Stimulated activated CD4-positive, alpha-beta T cell treated with anti-CD3 and anti-CD28 coated beads, TNF-alpha, amount 100 ng/mL, for 24 hours (primary cell): ENCODE measurements at regions not wholly inside any gene's neighbourhood (a gene's known extent, or its start where the extent isn't known, plus 50 kb on each side); places are given as distances from the start of the nearest gene placed in this dataset.

ENCODE experiments used
- DNase-seq, 3 experiments: peaks; one replicate each; pipeline ENCODE4 v3.0.0-alpha.2; 2020; ENCODE audit warnings: low read depth in 3 of 3

GRCh38 chr4:24244663-24245490 is 339.5 kb downstream of the DHX15 start:
- no peak for DNase-seq

- no peak for DNase-seq
Observed at GRCh38 chr4:24243641-24244040, 340.7 kb downstream of the DHX15 start.

DNA sequence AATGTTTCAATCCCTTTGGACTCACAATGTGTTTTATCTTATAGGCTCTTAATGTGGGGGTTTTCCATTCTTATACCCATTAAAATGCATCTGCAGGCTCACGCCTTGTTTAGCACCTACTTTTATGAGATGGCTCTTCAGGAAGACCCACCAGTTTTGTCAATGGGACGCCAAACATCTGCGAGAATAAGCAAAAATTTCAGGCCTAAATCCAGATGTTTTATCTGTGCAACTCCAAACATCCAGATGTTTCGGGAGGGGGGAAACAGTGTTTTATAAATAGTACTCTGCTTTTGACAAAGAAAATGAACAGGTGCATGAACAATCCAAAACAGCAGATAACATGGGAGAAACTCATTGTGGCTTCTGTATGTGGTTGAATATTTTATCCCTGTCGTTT is 342.8 kb downstream of the DHX15 start:
- DNase-seq, result no peak

- DNase-seq, result no peak
Observed at GRCh38 chr4:24240655-24241054, 343.7 kb downstream of the DHX15 start.

- DNase-seq, result no peak
Observed at GRCh38 chr4:24237709-24238108, 346.6 kb downstream of the DHX15 start.

GRCh38 chr4:24236532-24236931 is 346.7 kb upstream of the PPARGC1A start:
- DNase-seq, result no peak

- no peak for DNase-seq
Observed at GRCh38 chr4:24236120-24236519, 346.3 kb upstream of the PPARGC1A start.

DNA sequence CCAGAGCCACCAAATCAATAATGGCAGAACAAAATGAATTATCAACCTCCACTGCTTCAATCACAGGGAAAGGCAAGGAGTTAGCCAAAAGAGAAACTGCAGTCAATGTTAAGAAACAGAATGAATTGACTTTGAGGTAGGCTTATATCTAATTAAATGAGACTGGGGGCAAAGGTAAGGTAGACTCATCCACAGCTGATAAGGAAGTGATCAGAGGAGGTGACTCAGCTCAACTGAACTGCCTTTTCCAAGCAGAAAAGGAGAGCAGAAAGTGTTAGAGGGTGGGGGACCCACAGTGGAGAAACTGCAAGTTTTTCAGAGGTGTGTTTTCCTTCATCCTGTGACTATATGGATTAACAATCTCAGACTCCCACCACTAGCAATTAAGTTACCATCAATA is 345.8 kb upstream of the PPARGC1A start:
- no peak for DNase-seq

DNA sequence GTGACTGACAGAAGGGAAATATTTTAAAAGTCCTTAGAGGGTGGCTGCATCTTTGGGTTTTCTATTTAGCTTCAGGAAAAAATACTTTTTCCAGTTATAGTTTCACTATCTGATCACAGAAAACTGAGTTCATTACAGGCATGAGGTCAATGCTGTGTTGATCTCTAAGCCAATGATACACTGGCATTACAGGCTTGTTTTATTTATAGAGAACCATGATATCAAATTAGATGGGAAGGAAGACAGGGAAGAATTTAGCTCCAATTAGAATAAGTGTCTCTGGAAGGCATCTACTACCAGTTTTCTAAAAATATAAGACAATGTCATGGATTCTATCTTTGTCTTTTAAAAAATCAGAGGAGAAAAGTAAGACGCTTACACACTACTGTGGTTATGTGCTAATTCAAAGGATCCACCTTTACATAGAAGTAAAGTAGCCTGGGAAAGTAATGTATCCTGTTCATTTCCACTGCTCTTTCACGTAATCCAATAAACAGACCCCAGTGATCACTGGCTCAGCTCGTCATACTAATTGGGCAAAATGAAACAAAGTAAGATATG is 344.5 kb upstream of the PPARGC1A start:
- no peak for DNase-seq

DNA sequence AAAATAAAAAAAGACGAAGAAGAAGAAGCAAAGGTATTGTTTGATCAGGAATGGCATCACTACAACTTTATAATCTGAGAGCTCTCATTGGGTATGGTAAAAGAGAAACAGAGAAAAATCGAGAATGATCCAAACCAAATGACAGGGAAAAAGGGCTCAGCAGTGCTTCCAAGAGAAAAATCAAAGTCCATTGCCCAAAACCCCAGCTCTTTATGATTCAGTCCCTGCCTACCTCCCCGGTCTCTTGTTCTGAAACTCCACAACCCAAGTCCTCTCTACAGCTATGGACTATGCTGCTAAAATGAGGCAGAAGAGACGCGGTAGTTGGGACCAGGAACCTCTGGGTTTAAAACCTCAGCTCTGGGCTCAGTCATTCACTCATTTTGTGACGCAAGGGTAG is 341.1 kb upstream of the PPARGC1A start:
- no peak for DNase-seq

- no peak for DNase-seq
Observed at GRCh38 chr4:24229978-24230377, 340.1 kb upstream of the PPARGC1A start.

- DNase-seq, result no peak
Observed at GRCh38 chr4:24228692-24229091, 338.8 kb upstream of the PPARGC1A start.

DNA sequence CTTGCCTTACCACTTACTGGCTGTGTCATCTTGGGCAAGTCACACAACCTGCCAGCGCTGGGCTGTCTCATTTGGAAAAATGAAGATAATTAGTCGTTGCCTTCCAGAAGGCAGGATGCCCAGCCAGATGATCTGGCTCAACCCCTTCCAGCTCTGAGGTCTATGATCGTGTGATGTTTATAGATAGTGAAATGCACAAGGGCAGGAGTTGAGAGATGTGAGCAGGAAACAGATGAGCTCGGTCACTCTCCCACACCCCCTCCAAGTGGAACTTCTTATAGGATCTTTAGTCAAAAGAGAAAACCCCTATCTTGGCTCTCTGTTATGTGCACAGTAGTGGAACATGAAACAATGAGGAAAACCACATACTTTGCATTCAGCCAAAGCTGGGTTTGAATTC is 336.8 kb upstream of the PPARGC1A start:
- no peak for DNase-seq

DNA sequence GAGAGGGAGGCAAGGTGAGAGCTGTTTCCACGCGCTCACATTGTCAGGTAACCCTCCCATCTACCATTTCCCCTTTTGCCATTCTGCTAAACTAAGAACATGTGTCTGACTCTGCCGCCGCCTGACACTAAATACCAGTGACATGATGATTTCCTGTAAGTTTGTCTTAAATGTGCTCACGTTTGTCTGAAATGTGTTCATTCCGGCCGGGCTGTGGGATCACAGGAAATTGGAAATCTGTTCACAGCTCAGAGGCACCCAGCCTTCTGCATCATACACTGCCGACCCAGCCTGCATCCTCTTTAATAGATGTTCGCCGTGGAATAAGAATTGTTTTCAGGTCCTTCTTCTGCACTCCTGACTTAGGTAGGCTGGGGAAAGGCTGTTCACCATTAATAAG is 336.2 kb upstream of the PPARGC1A start:
- DNase-seq, result no peak

GRCh38 chr4:24224446-24224845 is 334.6 kb upstream of the PPARGC1A start:
- DNase-seq, result no peak

- no peak for DNase-seq
Observed at GRCh38 chr4:24219209-24219608, 329.4 kb upstream of the PPARGC1A start.

DNA sequence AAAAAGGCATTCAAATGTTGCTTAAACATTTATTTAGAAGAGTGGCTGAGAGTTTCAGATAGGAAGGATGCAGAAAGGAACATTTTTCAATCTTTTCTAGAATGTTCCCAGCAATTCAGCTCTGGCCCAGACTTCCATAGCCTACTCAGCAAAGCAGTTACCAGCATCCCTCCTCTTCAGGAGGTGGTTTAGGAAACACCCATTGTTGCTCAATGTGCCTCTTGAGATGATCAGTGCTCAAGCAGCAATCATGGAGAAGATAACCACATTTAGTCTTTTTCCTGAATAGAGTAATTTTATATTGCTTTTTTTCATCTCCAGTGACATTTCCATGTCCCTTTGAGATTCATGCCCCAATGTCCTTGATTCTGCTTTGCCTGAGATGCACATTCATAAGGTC is 328.7 kb upstream of the PPARGC1A start:
- DNase-seq, result no peak

DNA sequence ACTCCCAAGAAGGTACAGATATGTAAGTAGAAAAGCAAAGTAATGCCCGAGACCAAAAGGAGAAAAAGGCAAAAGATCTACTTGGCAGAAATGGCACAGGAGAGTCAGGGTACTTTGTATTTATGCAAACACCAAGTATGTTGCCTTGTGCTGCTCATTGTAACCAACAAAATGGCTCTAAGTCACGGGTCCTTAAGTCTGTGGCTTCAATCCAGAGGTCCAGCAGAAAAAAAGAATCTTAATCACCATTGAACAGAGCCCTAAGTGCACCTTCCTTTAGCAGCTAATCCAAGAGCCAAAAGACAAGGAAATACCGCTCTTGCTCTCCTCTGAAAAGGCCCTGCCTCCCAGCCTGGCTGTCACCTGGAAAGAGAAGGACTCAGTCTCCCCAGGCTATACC is 324.9 kb upstream of the PPARGC1A start:
- DNase-seq, result no peak

DNA sequence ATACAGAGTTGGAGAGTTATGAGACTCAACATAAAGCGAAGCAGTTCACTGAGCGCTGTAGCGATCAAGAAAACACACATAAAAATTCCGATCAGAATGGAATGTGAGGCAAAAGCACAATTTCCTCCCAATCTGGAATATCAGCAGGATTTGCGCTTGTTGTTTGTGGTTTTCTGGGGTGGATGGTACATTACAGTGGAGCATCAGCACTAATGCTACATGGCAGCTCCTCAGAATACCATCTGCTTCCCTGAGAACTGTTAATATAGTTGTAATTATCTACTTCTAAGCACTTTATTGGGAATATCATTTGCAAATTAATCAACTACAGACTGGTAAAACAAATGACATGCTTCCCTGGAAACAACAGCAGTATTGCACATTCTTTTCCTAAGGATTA is 324.1 kb upstream of the PPARGC1A start:
- no peak for DNase-seq

GRCh38 chr4:24212642-24213041 is 322.8 kb upstream of the PPARGC1A start:
- DNase-seq, result no peak

DNA sequence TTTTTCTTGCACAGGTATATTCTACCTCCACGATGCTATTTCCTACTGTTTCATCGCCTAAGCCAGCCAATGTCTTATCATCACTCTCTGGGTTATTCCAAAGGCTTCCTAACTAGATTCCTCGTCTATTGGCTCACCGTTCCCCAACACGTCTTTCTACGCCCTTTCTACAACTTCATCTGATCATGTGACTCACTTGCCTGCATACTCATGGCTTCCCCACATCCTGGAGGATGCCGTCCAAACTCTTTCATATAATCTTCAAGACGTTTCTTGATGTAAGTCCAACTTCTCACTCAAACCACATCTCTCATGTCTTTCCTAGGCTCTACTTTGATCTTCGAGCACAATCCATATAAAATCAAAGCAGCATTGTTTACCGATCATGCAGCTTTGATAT is 322.0 kb upstream of the PPARGC1A start:
- no peak for DNase-seq

DNA sequence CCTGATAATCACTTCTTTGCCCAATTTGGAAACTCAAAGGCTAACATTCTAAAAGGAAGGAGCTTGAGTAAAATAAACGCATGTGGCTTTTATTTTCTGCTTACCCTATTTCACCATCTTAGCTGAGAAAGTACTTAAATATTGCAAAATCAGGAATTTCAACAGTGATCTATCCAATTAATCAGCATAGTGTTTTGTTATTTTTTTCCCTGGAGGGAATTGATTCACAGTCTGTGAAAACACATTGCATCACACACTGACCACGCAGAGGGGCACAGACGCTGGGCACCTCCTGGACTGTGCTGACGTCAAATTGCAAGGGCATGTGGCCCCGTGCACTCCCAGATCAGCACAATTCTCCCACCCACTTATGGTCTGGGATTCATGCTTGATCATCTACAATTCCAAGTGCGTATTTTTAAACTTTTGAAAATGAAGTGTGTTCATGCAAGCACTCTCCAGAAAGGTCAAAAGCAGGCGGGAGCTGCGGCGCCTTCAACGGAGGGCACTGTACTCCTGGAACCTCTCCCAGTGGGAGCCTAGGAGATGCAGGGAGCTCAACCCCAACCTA is 320.6 kb upstream of the PPARGC1A start:
- DNase-seq, result no peak

DNA sequence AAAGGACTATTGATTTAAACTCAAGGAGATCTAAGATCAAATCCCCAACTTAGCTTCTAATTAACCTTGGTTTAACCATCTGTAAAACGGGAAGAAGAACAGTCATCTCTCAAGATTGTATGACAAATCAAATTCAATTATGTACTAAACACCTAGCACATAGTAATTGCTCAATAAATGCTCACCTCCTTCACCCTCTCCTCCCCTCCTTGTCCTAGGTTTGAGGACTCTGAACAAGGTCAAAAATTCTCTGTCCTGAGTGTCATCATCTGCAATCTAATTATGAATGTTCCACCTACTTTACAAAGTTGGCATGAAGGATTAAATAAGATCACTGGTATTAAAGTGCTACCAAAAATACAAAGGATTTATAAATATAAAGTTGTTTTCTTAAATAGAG is 320.1 kb upstream of the PPARGC1A start:
- no peak for DNase-seq
